Gastrocnemius medialis (tissue), 4 donors: ENCODE measurements at regions not wholly inside any gene's neighbourhood (a gene's known extent, or its start where the extent isn't known, plus 50 kb on each side); places are given as distances from the start of the nearest gene placed in this dataset.

Experiments used
- ATAC-seq, 2 donors: fragments of 150-250 bp; one replicate each; pipeline ENCODE4 v1.9.1; 2016
- DNase-seq, 2 donors: peaks; one replicate each; pipeline ENCODE4 v3.0.0-alpha.2; 2019
- H3K27ac ChIP-seq, 4 donors: fragments of 200-600 bp; sonication (generic); 1 replicate in 1 of 4; 2 replicates in 3 of 4; pipeline ENCODE4 v1.5.1; 2016 to 2018; ENCODE audit warnings: mild to moderate bottlenecking in 2 of 4, moderate library complexity in 1 of 4
- H3K27me3 ChIP-seq, 3 donors: fragments of 200-600 bp; sonication (generic) in 2 of 3; 1 replicate in 1 of 3; 2 replicates in 2 of 3; pipeline versions ENCODE4 v1.5.1 to v1.6.0; 2016 to 2019; ENCODE audit warnings: mild to moderate bottlenecking in 1 of 3, moderate library complexity in 1 of 3
- H3K36me3 ChIP-seq, 2 donors: fragments of 200-600 bp; sonication (generic) in 1 of 2; one replicate each; pipeline ENCODE4 v1.5.1; 2017 to 2018
- H3K4me1 ChIP-seq, 2 donors: fragments of 200-600 bp; sonication (generic) in 1 of 2; one replicate each; pipeline ENCODE4 v1.5.1; 2016 to 2017; ENCODE audit warnings: mild to moderate bottlenecking in 2 of 2
- H3K4me3 ChIP-seq, 4 donors: fragments of 200-600 bp; sonication (generic) in 3 of 4; 1 replicate in 1 of 4; 2 replicates in 3 of 4; pipeline ENCODE4 v1.5.1; 2016 to 2019; ENCODE audit warnings: mild to moderate bottlenecking in 2 of 4
- H3K9me3 ChIP-seq, 3 donors: fragments of 200-600 bp; sonication (generic) in 2 of 3; 1 replicate in 1 of 3; 2 replicates in 2 of 3; pipeline ENCODE4 v1.5.1; 2016 to 2019
- CTCF ChIP-seq, 5 experiments: fragments of 450-650 bp in 3 of 5; fragments of 200-600 bp in 2 of 5; sonication (generic) in 2 of 5; IDR thresholded peaks in 4 of 5; conservative IDR thresholded peaks in 1 of 5; 1 replicate in 4 of 5; 2 replicates in 1 of 5; pipeline ENCODE4 v1.5.1; 2016 to 2019; ENCODE audit warnings: antibody characterized with exemption in 5 of 5, mild to moderate bottlenecking in 3 of 5, moderate library complexity in 3 of 5
- POLR2A ChIP-seq, 2 donors: fragments of 450-650 bp; IDR thresholded peaks; one replicate each; pipeline ENCODE4 v1.6.1; 2017; ENCODE audit warnings: antibody characterized with exemption in 2 of 2, mild to moderate bottlenecking in 2 of 2, moderate library complexity in 2 of 2
- in situ Hi-C, 4 donors: fragments of 200-750 bp; cut with MboI; loops; one replicate each; pipeline versions ENCODE4 v1.15.0 to v1.8.0; 2017; ENCODE audit warnings: low sequenced_read_pairs in 4 of 4
- intact Hi-C: fragments of 100-400 bp; cut with DNase I; formaldehyde crosslinking; loops from one replicate; pipeline ENCODE4 v1.15.1; 2023; ENCODE audit warnings: low total_unique reads

DNA sequence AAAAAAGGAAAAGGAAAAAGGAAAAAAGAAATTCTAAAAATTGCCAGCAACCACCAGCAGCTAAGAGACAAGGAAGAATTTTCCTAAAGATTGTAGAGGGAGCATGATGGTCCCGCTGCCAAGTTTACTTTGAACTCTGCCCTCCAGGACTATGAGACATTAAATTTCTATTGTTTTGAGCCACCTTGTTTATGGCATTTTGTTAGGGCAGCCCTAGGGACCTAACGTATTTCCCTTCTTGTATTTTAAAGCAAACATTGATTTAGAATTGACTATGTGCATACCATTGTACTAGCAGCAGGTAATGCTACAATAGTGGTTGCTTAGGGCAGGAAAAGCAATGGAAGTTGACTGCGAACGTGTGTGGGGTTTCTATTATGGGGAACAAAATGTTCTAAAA lies 1414.2 kb downstream of the EFNB2 start:
- TF ChIP-seq POLR2A (IDR thresholded peaks at IDR 0.05) (no peak), CTCF (IDR thresholded peaks at IDR 0.05 in 4 of 5, conservative IDR thresholded peaks at IDR 0.05 in 1 of 5) (no peak)
- no peaks in the 10 kb centered on the region for H3K36me3 ChIP-seq
- H3K4me1 ChIP-seq = no peaks in the 10 kb centered on the region
- no peaks in the 10 kb centered on the region for H3K9me3 ChIP-seq
- ATAC-seq = no peak
- H3K27me3 ChIP-seq = no peaks in the 10 kb centered on the region
- in situ Hi-C loops = no loop called here
- no peak for DNase-seq
- no peak overlapping the region for H3K27ac ChIP-seq
- H3K4me3 ChIP-seq = no peak overlapping the region
- intact Hi-C loops = no loop called here

DNA sequence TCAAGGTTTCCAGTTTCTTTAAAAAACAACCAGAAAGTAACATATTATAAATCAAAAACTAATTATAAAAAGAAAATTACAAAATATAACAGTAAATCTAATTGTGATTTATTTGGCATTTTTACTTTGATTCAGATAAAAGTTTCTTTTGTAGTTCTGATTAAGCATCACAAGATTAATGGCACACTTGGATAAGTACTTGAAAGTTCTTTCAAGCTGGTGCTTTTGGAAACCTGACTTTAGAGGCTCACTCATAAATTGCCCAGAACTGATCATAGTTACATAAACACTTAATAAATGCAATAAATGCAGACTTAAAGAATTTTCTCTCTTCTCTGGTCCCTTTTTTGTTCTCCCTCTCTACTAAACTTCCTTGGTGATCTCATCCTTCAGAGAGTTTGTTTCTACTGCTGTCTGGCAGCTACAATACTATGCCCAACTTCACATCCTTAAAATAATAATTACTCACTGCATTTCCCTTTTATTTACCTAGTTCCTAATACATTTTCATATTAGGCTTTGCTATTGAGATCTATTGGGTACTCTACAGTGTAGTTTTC lies 1417.0 kb downstream of the EFNB2 start:
- TF ChIP-seq CTCF (IDR thresholded peaks at IDR 0.05 in 4 of 5, conservative IDR thresholded peaks at IDR 0.05 in 1 of 5) (no peak), POLR2A (IDR thresholded peaks at IDR 0.05) (no peak)
- no peaks in the 10 kb centered on the region for H3K27me3 ChIP-seq
- intact Hi-C loops = no loop called here
- H3K27ac ChIP-seq = no peak overlapping the region
- ATAC-seq (no peak), DNase-seq (no peak)
- H3K9me3 ChIP-seq = no peaks in the 10 kb centered on the region
- no peaks in the 10 kb centered on the region for H3K4me1 ChIP-seq
- in situ Hi-C loops = no loop called here
- no peak overlapping the region for H3K4me3 ChIP-seq
- H3K36me3 ChIP-seq = no peaks in the 10 kb centered on the region

- DNase-seq = no peak
- TF ChIP-seq POLR2A (IDR thresholded peaks at IDR 0.05) (no peak), CTCF (IDR thresholded peaks at IDR 0.05 in 4 of 5, conservative IDR thresholded peaks at IDR 0.05 in 1 of 5) (no peak)
- in situ Hi-C loops = no loop called here
Measured at GRCh38 chr13:105116966-105117365, 1418.5 kb downstream of the EFNB2 start.

GRCh38 chr13:105112561-105112960 lies 1422.9 kb downstream of the EFNB2 start:
- no peak overlapping the region for H3K4me3 ChIP-seq
- H3K27me3 ChIP-seq = no peaks in the 10 kb centered on the region
- H3K27ac ChIP-seq = no peak overlapping the region
- ATAC-seq (no peak), DNase-seq (no peak)
- TF ChIP-seq CTCF (IDR thresholded peaks at IDR 0.05 in 4 of 5, conservative IDR thresholded peaks at IDR 0.05 in 1 of 5) = no peak
- H3K9me3 ChIP-seq = no peaks in the 10 kb centered on the region
- in situ Hi-C loops = no loop called here
- no peaks in the 10 kb centered on the region for H3K36me3 ChIP-seq
- H3K4me1 ChIP-seq = no peaks in the 10 kb centered on the region
- intact Hi-C loops = no loop called here

More at GRCh38 chr13:105116966-105117365, 1418.5 kb downstream of the EFNB2 start:
- Histone ChIP-seq H3K9me3 (no peaks in the 10 kb centered on the region), H3K4me3 (no peak overlapping the region), H3K27me3 (no peaks in the 10 kb centered on the region), H3K4me1 (no peaks in the 10 kb centered on the region), H3K36me3 (no peaks in the 10 kb centered on the region), H3K27ac (no peak overlapping the region)
- no peak for ATAC-seq
- intact Hi-C loops = no loop called here

- TF ChIP-seq CTCF (IDR thresholded peaks at IDR 0.05 in 4 of 5, conservative IDR thresholded peaks at IDR 0.05 in 1 of 5) (no peak), POLR2A (IDR thresholded peaks at IDR 0.05) (no peak)
- H3K27ac ChIP-seq = no peak overlapping the region
- no peak for DNase-seq
- no peak overlapping the region for H3K4me3 ChIP-seq
- no peak for ATAC-seq
- in situ Hi-C loops (no loop called here), intact Hi-C loops (no loop called here)
- H3K36me3 ChIP-seq = no peaks in the 10 kb centered on the region
- H3K4me1 ChIP-seq = no peaks in the 10 kb centered on the region
- H3K9me3 ChIP-seq = no peaks in the 10 kb centered on the region
- H3K27me3 ChIP-seq = no peaks in the 10 kb centered on the region
Measured at GRCh38 chr13:105107781-105108180, 1427.7 kb downstream of the EFNB2 start.
